MCF 10A (cell line): ENCODE measurements at regions not wholly inside any gene's neighbourhood (a gene's known extent, or its start where the extent isn't known, plus 50 kb on each side); places are given as distances from the start of the nearest gene placed in this dataset.
"Not testable (repeated sequence)": the region's sequence is repeated elsewhere in the genome, so short reads cannot be mapped to it uniquely, and the experiment has no call there.

Source experiments
- BruUV-seq: library from RNA; stranded (reverse); fragments of 400-500 nt; replicated peaks from 2 replicates; lab custom pipeline; 2021; lab: Mats Ljungman, UMichigan
- CTCF ChIA-PET: fragments of 300-600 bp; sonication (Branson Sonifier 250); formaldehyde crosslinking; extraction: SDS; loops from one replicate; lab custom pipeline; 2021; ENCODE audit warnings: antibody characterized with exemption, inconsistent platforms; lab: Yijun Ruan, JAX
- POLR2A ChIA-PET: fragments of 300-600, 350-650 bp; sonication (Branson Sonifier 250); formaldehyde crosslinking; extraction: SDS; loops from one replicate; lab custom pipeline; 2020; ENCODE audit warnings: antibody characterized with exemption, inconsistent platforms; lab: Yijun Ruan, JAX
- DNase-seq: peaks from one replicate; pipeline ENCODE4 v3.0.0-alpha.2; 2018; ENCODE audit not compliant: unreplicated experiment
- H3K27ac Mint-ChIP-seq: one replicate; pipeline ENCODE4 v1.8.0; 2022; ENCODE audit warnings: mild to moderate bottlenecking, low read depth, mixed read lengths; ENCODE audit not compliant: unreplicated experiment
- H3K27me3 Mint-ChIP-seq: one replicate; pipeline ENCODE4 v1.8.0; 2022; ENCODE audit warnings: mixed read lengths; ENCODE audit not compliant: insufficient read depth, unreplicated experiment
- H3K36me3 Mint-ChIP-seq: one replicate; pipeline ENCODE4 v1.8.0; 2022; ENCODE audit warnings: mild to moderate bottlenecking, moderate library complexity, mixed read lengths; ENCODE audit not compliant: insufficient read depth, unreplicated experiment
- H3K4me1 Mint-ChIP-seq: one replicate; pipeline ENCODE4 v1.8.0; 2022; ENCODE audit warnings: mixed read lengths; ENCODE audit not compliant: insufficient read depth, unreplicated experiment
- H3K4me3 Mint-ChIP-seq: one replicate; pipeline ENCODE4 v1.8.0; 2022; ENCODE audit warnings: mild to moderate bottlenecking, moderate library complexity, mixed read lengths; ENCODE audit not compliant: unreplicated experiment
- H3K9me3 Mint-ChIP-seq: one replicate; pipeline ENCODE4 v1.8.0; 2022; ENCODE audit warnings: mixed read lengths; ENCODE audit not compliant: unreplicated experiment
- CTCF ChIP-seq: fragments of 200-600 bp; IDR thresholded peaks from one replicate; pipeline ENCODE4 v1.8.0; 2022; ENCODE audit warnings: antibody characterized with exemption, mild to moderate bottlenecking; ENCODE audit not compliant: unreplicated experiment
- intact Hi-C: fragments of 100-400 bp; cut with micrococcal nuclease; formaldehyde crosslinking; loops from 2 replicates; pipeline ENCODE4 v1.14.1; 2022

- H3K27ac Mint-ChIP-seq, H3K4me1 Mint-ChIP-seq, BruUV-seq, intact Hi-C loops, CTCF ChIA-PET, DNase-seq, POLR2A ChIA-PET, H3K9me3 Mint-ChIP-seq, H3K36me3 Mint-ChIP-seq, H3K4me3 Mint-ChIP-seq: not testable (repeated sequence)
- peaks cover 13% of the 10 kb centered on the region for H3K27me3 Mint-ChIP-seq
These were observed 95.3 kb downstream of the TMEM121 start for GRCh38 chr14:105621479-105622328.

- Mint-ChIP-seq H3K27ac (no peak overlapping the region), H3K4me3 (no peak overlapping the region), H3K4me1 (no peaks in the 10 kb centered on the region), H3K9me3 (peaks cover 4% of the 10 kb centered on the region), H3K27me3 (peaks cover 6% of the 10 kb centered on the region), H3K36me3 (no peaks in the 10 kb centered on the region)
- intact Hi-C loops = no loop called here
- no peak for DNase-seq
- ChIA-PET POLR2A (no interaction called here), CTCF (interaction anchor here (0.6 kb wide), 1 partner anchor 63 kb away, joined by 4 read pairs; no protein-coding TSS in a partner anchor)
- no peak for TF ChIP-seq CTCF
- BruUV-seq = no TSS peak
These were observed 96.1 kb downstream of the TMEM121 start for GRCh38 chr14:105622329-105622955.

- H3K27ac Mint-ChIP-seq, H3K4me1 Mint-ChIP-seq, H3K4me3 Mint-ChIP-seq, H3K27me3 Mint-ChIP-seq, POLR2A ChIA-PET, H3K36me3 Mint-ChIP-seq, BruUV-seq, H3K9me3 Mint-ChIP-seq, intact Hi-C loops, DNase-seq: not testable (repeated sequence)
- CTCF ChIA-PET = interaction anchor here (0.6 kb wide), 1 partner anchor 64 kb away, joined by 4 read pairs; no protein-coding TSS in a partner anchor
These were observed 96.8 kb downstream of the TMEM121 start for GRCh38 chr14:105623178-105623577.

- intact Hi-C loops, H3K4me3 Mint-ChIP-seq, DNase-seq, POLR2A ChIA-PET, H3K36me3 Mint-ChIP-seq, H3K27ac Mint-ChIP-seq, BruUV-seq, H3K9me3 Mint-ChIP-seq, CTCF ChIA-PET, H3K4me1 Mint-ChIP-seq: not testable (repeated sequence)
- peaks cover 17% of the 10 kb centered on the region for H3K27me3 Mint-ChIP-seq
These were observed 98.0 kb downstream of the TMEM121 start for GRCh38 chr14:105624346-105624745.

GRCh38 chr14:105624749-105625434 is 98.5 kb downstream of the TMEM121 start:
- H3K36me3 Mint-ChIP-seq, CTCF ChIA-PET, POLR2A ChIA-PET, H3K4me3 Mint-ChIP-seq, intact Hi-C loops, BruUV-seq, H3K9me3 Mint-ChIP-seq, H3K4me1 Mint-ChIP-seq, H3K27ac Mint-ChIP-seq, DNase-seq: not testable (repeated sequence)
- peaks cover 22% of the 10 kb centered on the region for H3K27me3 Mint-ChIP-seq

- BruUV-seq, H3K4me3 Mint-ChIP-seq, H3K4me1 Mint-ChIP-seq, H3K9me3 Mint-ChIP-seq, H3K27ac Mint-ChIP-seq, CTCF ChIA-PET, H3K36me3 Mint-ChIP-seq, POLR2A ChIA-PET, DNase-seq, intact Hi-C loops: not testable (repeated sequence)
- peaks cover 22% of the 10 kb centered on the region for H3K27me3 Mint-ChIP-seq
These were observed 99.1 kb downstream of the TMEM121 start for GRCh38 chr14:105625448-105625847.

GRCh38 chr14:105626111-105626510 is 99.7 kb downstream of the TMEM121 start:
- CTCF ChIA-PET, H3K4me3 Mint-ChIP-seq, H3K27ac Mint-ChIP-seq, H3K9me3 Mint-ChIP-seq, DNase-seq, intact Hi-C loops, BruUV-seq, POLR2A ChIA-PET, H3K4me1 Mint-ChIP-seq, H3K36me3 Mint-ChIP-seq: not testable (repeated sequence)
- H3K27me3 Mint-ChIP-seq = peaks cover 22% of the 10 kb centered on the region

- intact Hi-C loops, H3K36me3 Mint-ChIP-seq, H3K4me3 Mint-ChIP-seq, H3K4me1 Mint-ChIP-seq, POLR2A ChIA-PET, DNase-seq, H3K27ac Mint-ChIP-seq, BruUV-seq, CTCF ChIA-PET: not testable (repeated sequence)
- H3K27me3 Mint-ChIP-seq = peaks cover 22% of the 10 kb centered on the region
- peaks cover 10% of the 10 kb centered on the region for H3K9me3 Mint-ChIP-seq
These were observed 100.3 kb downstream of the TMEM121 start for GRCh38 chr14:105626651-105627050.
